HEK293 (cell line): ENCODE measurements at regions not wholly inside any gene's neighbourhood (a gene's known extent, or its start where the extent isn't known, plus 50 kb on each side); places are given as distances from the start of the nearest gene placed in this dataset.

Experiments used
- CTCF ChIA-PET: fragments of 350-600 bp; formaldehyde crosslinking; extraction: SDS; loops from one replicate; lab custom pipeline; 2021; ENCODE audit warnings: antibody characterized with exemption; lab: Yijun Ruan, JAX
- POLR2A ChIA-PET: fragments of 300-600 bp; formaldehyde crosslinking; extraction: SDS; loops from one replicate; lab custom pipeline; 2020; ENCODE audit warnings: antibody characterized with exemption, inconsistent platforms; lab: Yijun Ruan, JAX
- H3K27ac ChIP-seq: fragments of 200-500 bp; sonication (Bioruptor generic); 2 replicates; pipeline ENCODE4 v1.5.1; 2014; ENCODE audit warnings: low read depth, low read length, control low read depth, inconsistent platforms; ENCODE audit errors: extremely low read depth
- H3K36me3 ChIP-seq, 2 experiments: fragments of 200-500 bp in 1 of 2; sonication (Bioruptor generic) in 1 of 2; 1 replicate in 1 of 2; 2 replicates in 1 of 2; pipeline ENCODE4 v1.5.1; 2014 to 2017; ENCODE audit warnings: inconsistent platforms in 2 of 2, low read length in 2 of 2; ENCODE audit not compliant: control insufficient read depth in 2 of 2, insufficient read depth in 1 of 2
- H3K4me1 ChIP-seq: fragments of 200-500 bp; sonication (Bioruptor generic); 2 replicates; pipeline ENCODE4 v1.5.1; 2014; ENCODE audit warnings: mild to moderate bottlenecking, low read length, inconsistent platforms; ENCODE audit not compliant: control insufficient read depth, insufficient read depth
- H3K4me3 ChIP-seq: 2 replicates; pipeline ENCODE4 v1.5.1; 2011; ENCODE audit warnings: low read depth, mild to moderate bottlenecking, control low read depth, low read length, moderate library complexity
- H3K9me3 ChIP-seq: fragments of 200-500 bp; sonication (Bioruptor generic); 2 replicates; pipeline ENCODE4 v1.5.1; 2014; ENCODE audit warnings: low read depth, low read length, inconsistent platforms; ENCODE audit not compliant: control insufficient read depth, insufficient read depth
- EGR2 ChIP-seq: fragments of 450-650 bp; formaldehyde crosslinking; IDR thresholded peaks from 2 replicates; pipeline ENCODE4 v1.5.1; 2016; ENCODE audit warnings: low read depth, missing biosample characterization, missing genetic modification characterization
- KLF7 ChIP-seq: fragments of 450-650 bp; formaldehyde crosslinking; IDR thresholded peaks from 2 replicates; pipeline ENCODE4 v1.5.1; 2016; ENCODE audit warnings: missing biosample characterization, missing genetic modification characterization, borderline replicate concordance
- REPIN1 ChIP-seq: fragments of 450-650 bp; formaldehyde crosslinking; IDR thresholded peaks from 2 replicates; pipeline ENCODE4 v1.5.1; 2017; ENCODE audit warnings: missing biosample characterization, missing genetic modification characterization, low read depth
- ZBTB20 ChIP-seq: fragments of 450-650 bp; formaldehyde crosslinking; IDR thresholded peaks from 2 replicates; pipeline ENCODE4 v1.5.1; 2016; ENCODE audit warnings: missing biosample characterization, missing genetic modification characterization
- ZBTB21 ChIP-seq: fragments of 450-650 bp; formaldehyde crosslinking; IDR thresholded peaks from 2 replicates; pipeline ENCODE4 v1.5.1; 2017; ENCODE audit warnings: missing biosample characterization, missing genetic modification characterization
- ZBTB48 ChIP-seq: fragments of 450-650 bp; formaldehyde crosslinking; IDR thresholded peaks from 2 replicates; pipeline ENCODE4 v1.5.1; 2016; ENCODE audit warnings: missing biosample characterization, missing genetic modification characterization
- ZBTB7A ChIP-seq: fragments of 450-650 bp; formaldehyde crosslinking; IDR thresholded peaks from 2 replicates; pipeline ENCODE4 v1.5.1; 2016; ENCODE audit warnings: low read depth, missing biosample characterization, missing genetic modification characterization
- ZIC2 ChIP-seq: fragments of 450-650 bp; formaldehyde crosslinking; IDR thresholded peaks from 2 replicates; pipeline ENCODE4 v1.5.1; 2016; ENCODE audit warnings: missing biosample characterization, missing genetic modification characterization
- ZNF114 ChIP-seq: fragments of 450-650 bp; formaldehyde crosslinking; IDR thresholded peaks from 2 replicates; pipeline ENCODE4 v1.5.0; 2017; ENCODE audit warnings: missing biosample characterization, missing genetic modification characterization
- ZNF394 ChIP-seq: fragments of 450-650 bp; formaldehyde crosslinking; IDR thresholded peaks from 2 replicates; pipeline ENCODE4 v1.5.1; 2016; ENCODE audit warnings: missing biosample characterization, missing genetic modification characterization, mild to moderate bottlenecking, moderate library complexity, borderline replicate concordance
- ZNF510 ChIP-seq: fragments of 450-650 bp; formaldehyde crosslinking; IDR thresholded peaks from 2 replicates; pipeline ENCODE4 v1.5.1; 2018; ENCODE audit warnings: mild to moderate bottlenecking, missing genetic modification characterization, missing biosample characterization; ENCODE audit not compliant: insufficient replicate concordance
- ZNF544 ChIP-seq: fragments of 450-650 bp; formaldehyde crosslinking; IDR thresholded peaks from 2 replicates; pipeline ENCODE4 v1.5.0; 2017; ENCODE audit warnings: missing biosample characterization, missing genetic modification characterization
- ZNF623 ChIP-seq: fragments of 450-650 bp; formaldehyde crosslinking; IDR thresholded peaks from 2 replicates; pipeline ENCODE4 v1.5.1; 2016; ENCODE audit warnings: missing biosample characterization, missing genetic modification characterization
- ZNF677 ChIP-seq: fragments of 450-650 bp; IDR thresholded peaks from 2 replicates; pipeline ENCODE4 v1.5.0; 2018; ENCODE audit warnings: missing biosample characterization, mild to moderate bottlenecking, missing genetic modification characterization, moderate library complexity
- ZNF776 ChIP-seq: fragments of 450-650 bp; formaldehyde crosslinking; IDR thresholded peaks from 2 replicates; pipeline ENCODE4 v1.5.0; 2017; ENCODE audit warnings: missing biosample characterization, missing genetic modification characterization, borderline replicate concordance
- ZNF830 ChIP-seq: fragments of 450-650 bp; IDR thresholded peaks from 2 replicates; pipeline ENCODE4 v1.5.0; 2018; ENCODE audit warnings: missing biosample characterization, missing genetic modification characterization, low read depth, mild to moderate bottlenecking, moderate library complexity
- TF ChIP-seq, protein P1 (sequence below): fragments of 450-650 bp; formaldehyde crosslinking; optimal IDR thresholded peaks from 2 replicates; pipeline ENCODE3; 2016; ENCODE audit warnings: missing biosample characterization, mild to moderate bottlenecking, missing genetic modification characterization
- TF ChIP-seq, protein P2 (sequence below): fragments of 450-650 bp; formaldehyde crosslinking; conservative IDR thresholded peaks from 2 replicates; pipeline ENCODE4 v1.5.1; 2016; ENCODE audit warnings: low read depth, missing biosample characterization, missing genetic modification characterization
- TF ChIP-seq, protein P3 (sequence below): fragments of 450-650 bp; formaldehyde crosslinking; IDR thresholded peaks from 2 replicates; pipeline ENCODE4 v1.5.1; 2016; ENCODE audit warnings: missing biosample characterization, missing genetic modification characterization, low read depth
- TF ChIP-seq, protein P4 (sequence below): fragments of 450-650 bp; formaldehyde crosslinking; IDR thresholded peaks from 2 replicates; pipeline ENCODE4; 2016; ENCODE audit warnings: missing biosample characterization, missing genetic modification characterization
- TF ChIP-seq, protein P5 (sequence below): fragments of 450-650 bp; formaldehyde crosslinking; IDR thresholded peaks from 2 replicates; pipeline ENCODE4 v1.5.1; 2016; ENCODE audit warnings: missing biosample characterization, missing genetic modification characterization

DNA sequence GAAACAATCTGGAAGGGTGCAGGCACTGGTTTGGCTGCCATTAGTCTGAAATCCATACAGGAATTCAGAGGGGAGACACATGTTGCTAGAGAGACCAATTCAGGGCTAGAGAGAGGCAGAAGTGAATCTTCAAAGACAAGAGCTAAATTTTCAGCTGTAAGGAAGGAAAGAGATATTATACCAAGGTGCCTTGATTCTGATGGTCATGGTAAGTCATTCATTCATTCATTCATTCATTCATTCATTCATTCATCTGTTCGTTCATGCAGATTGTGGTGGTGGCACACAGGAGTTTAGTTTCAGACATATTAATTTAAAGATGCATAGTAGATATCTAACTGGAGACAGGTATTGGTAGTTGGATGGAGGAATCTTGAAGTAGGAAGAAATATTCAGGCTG lies 1493.5 kb upstream of the TMEM132C start:
- Histone ChIP-seq H3K4me1 (no peaks in the 10 kb centered on the region), H3K27ac (no peak overlapping the region), H3K4me3 (no peak overlapping the region), H3K9me3 (no peaks in the 10 kb centered on the region), H3K36me3 (no peaks in the 10 kb centered on the region)
- ChIA-PET CTCF (no interaction called here), POLR2A (no interaction called here)
- TF ChIP-seq, protein P1, sequence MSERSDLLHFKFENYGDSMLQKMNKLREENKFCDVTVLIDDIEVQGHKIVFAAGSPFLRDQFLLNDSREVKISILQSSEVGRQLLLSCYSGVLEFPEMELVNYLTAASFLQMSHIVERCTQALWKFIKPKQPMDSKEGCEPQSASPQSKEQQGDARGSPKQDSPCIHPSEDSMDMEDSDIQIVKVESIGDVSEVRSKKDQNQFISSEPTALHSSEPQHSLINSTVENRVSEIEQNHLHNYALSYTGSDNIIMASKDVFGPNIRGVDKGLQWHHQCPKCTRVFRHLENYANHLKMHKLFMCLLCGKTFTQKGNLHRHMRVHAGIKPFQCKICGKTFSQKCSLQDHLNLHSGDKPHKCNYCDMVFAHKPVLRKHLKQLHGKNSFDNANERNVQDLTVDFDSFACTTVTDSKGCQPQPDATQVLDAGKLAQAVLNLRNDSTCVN: no peak
- no peak for TF ChIP-seq ZBTB21 (tag by site-specific recombination)
- TF ChIP-seq ZNF677 (tag by site-specific recombination): no peak
- TF ChIP-seq, protein P2, sequence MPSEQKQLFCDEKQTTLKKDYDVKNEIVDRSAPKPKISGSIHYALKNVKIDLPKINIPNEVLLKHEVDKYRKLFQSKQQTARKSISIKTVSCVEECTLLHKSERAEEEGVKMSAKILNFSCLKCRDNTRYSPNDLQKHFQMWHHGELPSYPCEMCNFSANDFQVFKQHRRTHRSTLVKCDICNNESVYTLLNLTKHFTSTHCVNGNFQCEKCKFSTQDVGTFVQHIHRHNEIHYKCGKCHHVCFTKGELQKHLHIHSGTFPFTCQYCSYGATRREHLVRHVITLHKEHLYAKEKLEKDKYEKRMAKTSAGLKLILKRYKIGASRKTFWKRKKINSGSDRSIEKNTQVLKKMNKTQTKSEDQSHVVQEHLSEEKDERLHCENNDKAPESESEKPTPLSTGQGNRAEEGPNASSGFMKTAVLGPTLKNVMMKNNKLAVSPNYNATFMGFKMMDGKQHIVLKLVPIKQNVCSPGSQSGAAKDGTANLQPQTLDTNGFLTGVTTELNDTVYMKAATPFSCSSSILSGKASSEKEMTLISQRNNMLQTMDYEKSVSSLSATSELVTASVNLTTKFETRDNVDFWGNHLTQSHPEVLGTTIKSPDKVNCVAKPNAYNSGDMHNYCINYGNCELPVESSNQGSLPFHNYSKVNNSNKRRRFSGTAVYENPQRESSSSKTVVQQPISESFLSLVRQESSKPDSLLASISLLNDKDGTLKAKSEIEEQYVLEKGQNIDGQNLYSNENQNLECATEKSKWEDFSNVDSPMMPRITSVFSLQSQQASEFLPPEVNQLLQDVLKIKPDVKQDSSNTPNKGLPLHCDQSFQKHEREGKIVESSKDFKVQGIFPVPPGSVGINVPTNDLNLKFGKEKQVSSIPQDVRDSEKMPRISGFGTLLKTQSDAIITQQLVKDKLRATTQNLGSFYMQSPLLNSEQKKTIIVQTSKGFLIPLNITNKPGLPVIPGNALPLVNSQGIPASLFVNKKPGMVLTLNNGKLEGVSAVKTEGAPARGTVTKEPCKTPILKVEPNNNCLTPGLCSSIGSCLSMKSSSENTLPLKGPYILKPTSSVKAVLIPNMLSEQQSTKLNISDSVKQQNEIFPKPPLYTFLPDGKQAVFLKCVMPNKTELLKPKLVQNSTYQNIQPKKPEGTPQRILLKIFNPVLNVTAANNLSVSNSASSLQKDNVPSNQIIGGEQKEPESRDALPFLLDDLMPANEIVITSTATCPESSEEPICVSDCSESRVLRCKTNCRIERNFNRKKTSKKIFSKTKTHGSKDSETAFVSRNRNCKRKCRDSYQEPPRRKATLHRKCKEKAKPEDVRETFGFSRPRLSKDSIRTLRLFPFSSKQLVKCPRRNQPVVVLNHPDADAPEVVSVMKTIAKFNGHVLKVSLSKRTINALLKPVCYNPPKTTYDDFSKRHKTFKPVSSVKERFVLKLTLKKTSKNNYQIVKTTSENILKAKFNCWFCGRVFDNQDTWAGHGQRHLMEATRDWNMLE: no peak
- no peak for TF ChIP-seq ZNF510 (tag by site-specific recombination)
- TF ChIP-seq ZNF114 (tag by site-specific recombination): no peak
- TF ChIP-seq, protein P3, sequence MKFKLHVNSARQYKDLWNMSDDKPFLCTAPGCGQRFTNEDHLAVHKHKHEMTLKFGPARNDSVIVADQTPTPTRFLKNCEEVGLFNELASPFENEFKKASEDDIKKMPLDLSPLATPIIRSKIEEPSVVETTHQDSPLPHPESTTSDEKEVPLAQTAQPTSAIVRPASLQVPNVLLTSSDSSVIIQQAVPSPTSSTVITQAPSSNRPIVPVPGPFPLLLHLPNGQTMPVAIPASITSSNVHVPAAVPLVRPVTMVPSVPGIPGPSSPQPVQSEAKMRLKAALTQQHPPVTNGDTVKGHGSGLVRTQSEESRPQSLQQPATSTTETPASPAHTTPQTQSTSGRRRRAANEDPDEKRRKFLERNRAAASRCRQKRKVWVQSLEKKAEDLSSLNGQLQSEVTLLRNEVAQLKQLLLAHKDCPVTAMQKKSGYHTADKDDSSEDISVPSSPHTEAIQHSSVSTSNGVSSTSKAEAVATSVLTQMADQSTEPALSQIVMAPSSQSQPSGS (tag by site-specific recombination): no peak

DNA sequence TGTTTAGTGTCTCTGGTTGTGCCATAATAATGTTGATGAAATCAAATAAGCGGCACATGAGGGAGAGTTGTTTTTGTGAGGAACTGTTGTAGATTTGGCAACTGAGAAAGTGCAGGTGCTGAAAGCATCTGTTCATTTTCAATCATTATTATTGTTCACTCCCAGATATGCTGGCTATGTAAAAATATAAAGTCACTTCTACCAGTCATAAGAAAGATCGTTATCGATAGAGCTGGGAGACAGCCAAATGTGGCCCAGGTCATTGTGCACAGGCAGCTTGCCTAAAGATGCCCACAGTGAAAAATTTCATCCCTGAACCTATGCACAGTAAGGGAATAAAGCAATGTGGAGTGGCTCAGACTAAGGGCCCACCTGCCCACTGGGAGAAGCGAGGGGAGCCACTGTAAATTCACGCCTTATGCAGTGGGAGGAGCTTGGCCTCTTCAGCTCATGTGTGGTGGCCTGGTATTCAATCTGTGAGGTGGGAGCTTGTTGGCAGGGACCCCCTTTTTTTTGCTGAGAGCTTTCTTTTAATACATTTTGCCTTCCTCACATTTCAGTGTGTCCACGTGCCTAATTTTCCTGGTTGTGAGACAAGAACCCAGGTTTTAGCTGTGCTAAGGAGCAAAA lies 1490.8 kb upstream of the TMEM132C start:
- Histone ChIP-seq H3K4me1 (no peaks in the 10 kb centered on the region), H3K36me3 (no peaks in the 10 kb centered on the region), H3K4me3 (no peak overlapping the region), H3K27ac (no peak overlapping the region), H3K9me3 (no peaks in the 10 kb centered on the region)
- TF ChIP-seq KLF7 (tag by site-specific recombination): no peak
- no peak for TF ChIP-seq REPIN1 (tag by site-specific recombination)
- TF ChIP-seq ZNF544 (tag by site-specific recombination): no peak
- CTCF ChIA-PET: interaction anchor here (0.7 kb wide), 1 partner anchor 42 kb away, joined by 3 read pairs; no protein-coding TSS in a partner anchor
- POLR2A ChIA-PET: no interaction called here

DNA sequence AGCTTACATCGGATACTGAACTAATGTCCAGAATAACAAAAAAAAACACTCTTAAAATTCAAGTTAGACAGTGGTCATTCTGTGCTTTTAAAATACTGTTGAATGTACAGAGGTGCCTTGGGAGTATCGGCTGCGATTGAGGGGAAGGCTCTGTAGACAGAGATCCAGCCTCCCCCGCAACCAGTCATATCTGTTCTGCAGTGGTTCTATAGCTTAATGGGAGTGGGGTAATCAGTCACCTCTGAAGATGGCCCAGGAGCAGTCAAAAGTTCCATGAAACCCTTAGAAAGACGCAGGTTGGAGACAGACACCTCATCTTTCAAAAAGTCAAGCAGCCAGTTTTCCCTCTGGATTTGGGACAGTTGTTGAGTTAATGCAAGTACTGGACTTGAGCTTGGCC lies 1486.6 kb upstream of the TMEM132C start:
- Histone ChIP-seq H3K9me3 (no peaks in the 10 kb centered on the region), H3K4me3 (no peak overlapping the region)
- CTCF ChIA-PET: no interaction called here
- TF ChIP-seq ZNF830 (tag by site-specific recombination) (no peak), ZNF623 (tag by site-specific recombination) (no peak), ZBTB20 (tag by site-specific recombination) (no peak), EGR2 (tag by site-specific recombination) (no peak), ZNF394 (tag by site-specific recombination) (no peak), ZIC2 (tag by site-specific recombination) (no peak), ZNF776 (tag by site-specific recombination) (no peak), ZBTB48 (tag by site-specific recombination) (no peak), ZBTB7A (tag by site-specific recombination) (no peak)
- TF ChIP-seq, protein P4, sequence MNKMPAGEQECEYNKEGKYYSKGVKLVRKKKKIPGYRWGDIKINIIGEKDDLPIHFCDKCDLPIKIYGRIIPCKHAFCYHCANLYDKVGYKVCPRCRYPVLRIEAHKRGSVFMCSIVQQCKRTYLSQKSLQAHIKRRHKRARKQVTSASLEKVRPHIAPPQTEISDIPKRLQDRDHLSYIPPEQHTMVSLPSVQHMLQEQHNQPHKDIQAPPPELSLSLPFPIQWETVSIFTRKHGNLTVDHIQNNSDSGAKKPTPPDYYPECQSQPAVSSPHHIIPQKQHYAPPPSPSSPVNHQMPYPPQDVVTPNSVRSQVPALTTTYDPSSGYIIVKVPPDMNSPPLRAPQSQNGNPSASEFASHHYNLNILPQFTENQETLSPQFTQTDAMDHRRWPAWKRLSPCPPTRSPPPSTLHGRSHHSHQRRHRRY (tag by site-specific recombination): no peak
- TF ChIP-seq, protein P5, sequence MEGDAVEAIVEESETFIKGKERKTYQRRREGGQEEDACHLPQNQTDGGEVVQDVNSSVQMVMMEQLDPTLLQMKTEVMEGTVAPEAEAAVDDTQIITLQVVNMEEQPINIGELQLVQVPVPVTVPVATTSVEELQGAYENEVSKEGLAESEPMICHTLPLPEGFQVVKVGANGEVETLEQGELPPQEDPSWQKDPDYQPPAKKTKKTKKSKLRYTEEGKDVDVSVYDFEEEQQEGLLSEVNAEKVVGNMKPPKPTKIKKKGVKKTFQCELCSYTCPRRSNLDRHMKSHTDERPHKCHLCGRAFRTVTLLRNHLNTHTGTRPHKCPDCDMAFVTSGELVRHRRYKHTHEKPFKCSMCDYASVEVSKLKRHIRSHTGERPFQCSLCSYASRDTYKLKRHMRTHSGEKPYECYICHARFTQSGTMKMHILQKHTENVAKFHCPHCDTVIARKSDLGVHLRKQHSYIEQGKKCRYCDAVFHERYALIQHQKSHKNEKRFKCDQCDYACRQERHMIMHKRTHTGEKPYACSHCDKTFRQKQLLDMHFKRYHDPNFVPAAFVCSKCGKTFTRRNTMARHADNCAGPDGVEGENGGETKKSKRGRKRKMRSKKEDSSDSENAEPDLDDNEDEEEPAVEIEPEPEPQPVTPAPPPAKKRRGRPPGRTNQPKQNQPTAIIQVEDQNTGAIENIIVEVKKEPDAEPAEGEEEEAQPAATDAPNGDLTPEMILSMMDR: no peak

More for the DNA sequence above, 1486.6 kb upstream of the TMEM132C start:
- POLR2A ChIA-PET: no interaction called here
- no peaks in the 10 kb centered on the region for H3K4me1 ChIP-seq
- no peaks in the 10 kb centered on the region for H3K36me3 ChIP-seq
- H3K27ac ChIP-seq: no peak overlapping the region
